ENCODE measurements at regions not wholly inside any gene's neighbourhood (a gene's known extent, or its start where the extent isn't known, plus 50 kb on each side); places are given as distances from the start of the nearest gene placed in this dataset.
"Not testable (repeated sequence)": the region's sequence is repeated elsewhere in the genome, so short reads cannot be mapped to it uniquely, and the experiment has no call there.

- H3K27me3 ChIP-seq (ENCODE audit: control insufficient read depth in 3 of 3, insufficient read depth in 3 of 3, low read length in 3 of 3) = peaks cover 0 to 3% (median 0%) of the 10 kb centered on the region in 3 donors
- no peaks in the 10 kb centered on the region for H3K9me3 ChIP-seq (ENCODE audit: control insufficient read depth in 3 of 3, low read length in 3 of 3)
- no peak overlapping the region for H3K4me3 ChIP-seq (ENCODE audit: low read length in 3 of 3)
- H3K4me1 ChIP-seq (ENCODE audit: control insufficient read depth in 3 of 3, insufficient read depth in 3 of 3, low read length in 3 of 3) = no peaks in the 10 kb centered on the region
- no peak overlapping the region for H3K9ac ChIP-seq (ENCODE audit: low read depth in 1 of 3, low read length in 3 of 3)
- H3K27ac ChIP-seq (ENCODE audit: low read depth, low read length) = no peak overlapping the region
- no peaks in the 10 kb centered on the region for H3K36me3 ChIP-seq (ENCODE audit: control insufficient read depth in 3 of 3, insufficient read depth in 3 of 3, low read length in 3 of 3)
Measured at GRCh38 chr13:30830638-30830965, 75.5 kb upstream of the MEDAG start.

GRCh38 chr13:30831515-30831914 lies 74.6 kb upstream of the MEDAG start:
- H3K4me1 ChIP-seq (ENCODE audit: control insufficient read depth in 3 of 3, insufficient read depth in 3 of 3, low read length in 3 of 3) = no peaks in the 10 kb centered on the region
- no peaks in the 10 kb centered on the region for H3K36me3 ChIP-seq (ENCODE audit: control insufficient read depth in 3 of 3, insufficient read depth in 3 of 3, low read length in 3 of 3)
- no peaks in the 10 kb centered on the region for H3K9me3 ChIP-seq (ENCODE audit: control insufficient read depth in 3 of 3, low read length in 3 of 3)
- H3K27ac ChIP-seq (ENCODE audit: low read depth, low read length) = no peak overlapping the region
- H3K9ac ChIP-seq (ENCODE audit: low read depth in 1 of 3, low read length in 3 of 3) = no peak overlapping the region
- H3K4me3 ChIP-seq (ENCODE audit: low read length in 3 of 3) = no peak overlapping the region
- peaks cover 0 to 3% (median 0%) of the 10 kb centered on the region in 3 donors for H3K27me3 ChIP-seq (ENCODE audit: control insufficient read depth in 3 of 3, insufficient read depth in 3 of 3, low read length in 3 of 3)

- Histone ChIP-seq H3K27ac (ENCODE audit: low read depth, low read length) (no peak overlapping the region), H3K4me3 (ENCODE audit: low read length in 3 of 3) (no peak overlapping the region), H3K27me3 (ENCODE audit: control insufficient read depth in 3 of 3, insufficient read depth in 3 of 3, low read length in 3 of 3) (peaks cover under 1 to 5% (median under 1%) of the 10 kb centered on the region in 3 donors), H3K9me3 (ENCODE audit: control insufficient read depth in 3 of 3, low read length in 3 of 3) (no peaks in the 10 kb centered on the region), H3K9ac (ENCODE audit: low read depth in 1 of 3, low read length in 3 of 3) (no peak overlapping the region), H3K4me1 (ENCODE audit: control insufficient read depth in 3 of 3, insufficient read depth in 3 of 3, low read length in 3 of 3) (no peaks in the 10 kb centered on the region), H3K36me3 (ENCODE audit: control insufficient read depth in 3 of 3, insufficient read depth in 3 of 3, low read length in 3 of 3) (no peaks in the 10 kb centered on the region)
Measured at GRCh38 chr13:30832377-30832776, 73.7 kb upstream of the MEDAG start.

- H3K36me3 ChIP-seq (ENCODE audit: control insufficient read depth in 3 of 3, insufficient read depth in 3 of 3, low read length in 3 of 3) = no peaks in the 10 kb centered on the region
- H3K9ac ChIP-seq (ENCODE audit: low read depth in 1 of 3, low read length in 3 of 3) = no peak overlapping the region
- no peaks in the 10 kb centered on the region for H3K9me3 ChIP-seq (ENCODE audit: control insufficient read depth in 3 of 3, low read length in 3 of 3)
- H3K4me1 ChIP-seq (ENCODE audit: control insufficient read depth in 3 of 3, insufficient read depth in 3 of 3, low read length in 3 of 3) = no peaks in the 10 kb centered on the region
- no peak overlapping the region for H3K27ac ChIP-seq (ENCODE audit: low read depth, low read length)
- H3K4me3 ChIP-seq (ENCODE audit: low read length in 3 of 3) = no peak overlapping the region
- peaks cover 5 to 10% (median 6%) of the 10 kb centered on the region in 3 donors for H3K27me3 ChIP-seq (ENCODE audit: control insufficient read depth in 3 of 3, insufficient read depth in 3 of 3, low read length in 3 of 3)
Measured at GRCh38 chr13:30832845-30833332, 73.2 kb upstream of the MEDAG start.

GRCh38 chr13:30835442-30835841 lies 70.6 kb upstream of the MEDAG start:
- Histone ChIP-seq H3K4me1 (ENCODE audit: control insufficient read depth in 3 of 3, insufficient read depth in 3 of 3, low read length in 3 of 3) (no peaks in the 10 kb centered on the region), H3K9ac (ENCODE audit: low read depth in 1 of 3, low read length in 3 of 3) (no peak overlapping the region), H3K9me3 (ENCODE audit: control insufficient read depth in 3 of 3, low read length in 3 of 3) (no peaks in the 10 kb centered on the region), H3K27me3 (ENCODE audit: control insufficient read depth in 3 of 3, insufficient read depth in 3 of 3, low read length in 3 of 3) (peaks cover 5 to 8% (median 8%) of the 10 kb centered on the region in 3 donors), H3K27ac (ENCODE audit: low read depth, low read length) (no peak overlapping the region), H3K4me3 (ENCODE audit: low read length in 3 of 3) (no peak overlapping the region), H3K36me3 (ENCODE audit: control insufficient read depth in 3 of 3, insufficient read depth in 3 of 3, low read length in 3 of 3) (no peaks in the 10 kb centered on the region)

- no peak overlapping the region for H3K4me3 ChIP-seq (ENCODE audit: low read length in 3 of 3)
- H3K9me3 ChIP-seq (ENCODE audit: control insufficient read depth in 3 of 3, low read length in 3 of 3) = no peaks in the 10 kb centered on the region
- H3K9ac ChIP-seq (ENCODE audit: low read depth in 1 of 3, low read length in 3 of 3) = no peak overlapping the region
- H3K27me3 ChIP-seq (ENCODE audit: control insufficient read depth in 3 of 3, insufficient read depth in 3 of 3, low read length in 3 of 3) = peaks cover 5 to 8% (median 8%) of the 10 kb centered on the region in 3 donors
- no peak overlapping the region for H3K27ac ChIP-seq (ENCODE audit: low read depth, low read length)
- H3K4me1 ChIP-seq (ENCODE audit: control insufficient read depth in 3 of 3, insufficient read depth in 3 of 3, low read length in 3 of 3) = no peaks in the 10 kb centered on the region
- H3K36me3 ChIP-seq (ENCODE audit: control insufficient read depth in 3 of 3, insufficient read depth in 3 of 3, low read length in 3 of 3) = no peaks in the 10 kb centered on the region
Measured at GRCh38 chr13:30837227-30838159, 68.6 kb upstream of the MEDAG start.

GRCh38 chr13:30839636-30840035 lies 66.4 kb upstream of the MEDAG start:
- not testable (repeated sequence) for H3K4me1 ChIP-seq (ENCODE audit: control insufficient read depth in 3 of 3, insufficient read depth in 3 of 3, low read length in 3 of 3); H3K27ac ChIP-seq (ENCODE audit: low read depth, low read length); H3K9ac ChIP-seq (ENCODE audit: low read depth in 1 of 3, low read length in 3 of 3); H3K9me3 ChIP-seq (ENCODE audit: control insufficient read depth in 3 of 3, low read length in 3 of 3); H3K27me3 ChIP-seq (ENCODE audit: control insufficient read depth in 3 of 3, insufficient read depth in 3 of 3, low read length in 3 of 3); H3K4me3 ChIP-seq (ENCODE audit: low read length in 3 of 3); H3K36me3 ChIP-seq (ENCODE audit: control insufficient read depth in 3 of 3, insufficient read depth in 3 of 3, low read length in 3 of 3)

GRCh38 chr13:30840515-30840914 lies 65.6 kb upstream of the MEDAG start:
- Histone ChIP-seq H3K4me3 (ENCODE audit: low read length in 3 of 3) (no peak overlapping the region), H3K27me3 (ENCODE audit: control insufficient read depth in 3 of 3, insufficient read depth in 3 of 3, low read length in 3 of 3) (peaks cover 5 to 8% (median 8%) of the 10 kb centered on the region in 3 donors), H3K36me3 (ENCODE audit: control insufficient read depth in 3 of 3, insufficient read depth in 3 of 3, low read length in 3 of 3) (no peaks in the 10 kb centered on the region), H3K9me3 (ENCODE audit: control insufficient read depth in 3 of 3, low read length in 3 of 3) (no peaks in the 10 kb centered on the region), H3K27ac (ENCODE audit: low read depth, low read length) (no peak overlapping the region), H3K9ac (ENCODE audit: low read depth in 1 of 3, low read length in 3 of 3) (no peak overlapping the region), H3K4me1 (ENCODE audit: control insufficient read depth in 3 of 3, insufficient read depth in 3 of 3, low read length in 3 of 3) (peaks cover 0 to 4% (median 0%) of the 10 kb centered on the region in 3 donors)

- Histone ChIP-seq H3K36me3 (ENCODE audit: control insufficient read depth in 3 of 3, insufficient read depth in 3 of 3, low read length in 3 of 3) (no peaks in the 10 kb centered on the region), H3K4me1 (ENCODE audit: control insufficient read depth in 3 of 3, insufficient read depth in 3 of 3, low read length in 3 of 3) (peaks cover 0 to 4% (median 0%) of the 10 kb centered on the region in 3 donors), H3K27ac (ENCODE audit: low read depth, low read length) (no peak overlapping the region), H3K9me3 (ENCODE audit: control insufficient read depth in 3 of 3, low read length in 3 of 3) (no peaks in the 10 kb centered on the region), H3K4me3 (ENCODE audit: low read length in 3 of 3) (no peak overlapping the region), H3K27me3 (ENCODE audit: control insufficient read depth in 3 of 3, insufficient read depth in 3 of 3, low read length in 3 of 3) (peaks cover 5 to 8% (median 8%) of the 10 kb centered on the region in 3 donors), H3K9ac (ENCODE audit: low read depth in 1 of 3, low read length in 3 of 3) (no peak overlapping the region)
Measured at GRCh38 chr13:30841154-30841553, 64.9 kb upstream of the MEDAG start.

- Histone ChIP-seq H3K27me3 (ENCODE audit: control insufficient read depth in 3 of 3, insufficient read depth in 3 of 3, low read length in 3 of 3) (no peaks in the 10 kb centered on the region), H3K36me3 (ENCODE audit: control insufficient read depth in 3 of 3, insufficient read depth in 3 of 3, low read length in 3 of 3) (no peaks in the 10 kb centered on the region), H3K9ac (ENCODE audit: low read depth in 1 of 3, low read length in 3 of 3) (no peak overlapping the region), H3K4me1 (ENCODE audit: control insufficient read depth in 3 of 3, insufficient read depth in 3 of 3, low read length in 3 of 3) (peaks cover 0 to 5% (median 4%) of the 10 kb centered on the region in 3 donors), H3K9me3 (ENCODE audit: control insufficient read depth in 3 of 3, low read length in 3 of 3) (peaks cover 0 to 4% (median 0%) of the 10 kb centered on the region in 3 donors), H3K4me3 (ENCODE audit: low read length in 3 of 3) (no peak overlapping the region), H3K27ac (ENCODE audit: low read depth, low read length) (no peak overlapping the region)
Measured at GRCh38 chr13:30843548-30843947, 62.5 kb upstream of the MEDAG start.
